ENCODE measurements at regions not wholly inside any gene's neighbourhood (a gene's known extent, or its start where the extent isn't known, plus 50 kb on each side); places are given as distances from the start of the nearest gene placed in this dataset.
A peak's percentile ranks its signal among the peaks of the same experiment; 100 is the strongest.

- no peak for DNase-seq (ENCODE audit: low read depth in 2 of 2)
Measured at GRCh38 chr12:14148489-14149270, 167.3 kb upstream of the GRIN2B start.

GRCh38 chr12:14153803-14154202 lies 172.4 kb upstream of the GRIN2B start:
- no peak for DNase-seq (ENCODE audit: low read depth in 2 of 2)

GRCh38 chr12:14156606-14157005 lies 175.2 kb upstream of the GRIN2B start:
- no peak for DNase-seq (ENCODE audit: low read depth in 2 of 2)

DNA sequence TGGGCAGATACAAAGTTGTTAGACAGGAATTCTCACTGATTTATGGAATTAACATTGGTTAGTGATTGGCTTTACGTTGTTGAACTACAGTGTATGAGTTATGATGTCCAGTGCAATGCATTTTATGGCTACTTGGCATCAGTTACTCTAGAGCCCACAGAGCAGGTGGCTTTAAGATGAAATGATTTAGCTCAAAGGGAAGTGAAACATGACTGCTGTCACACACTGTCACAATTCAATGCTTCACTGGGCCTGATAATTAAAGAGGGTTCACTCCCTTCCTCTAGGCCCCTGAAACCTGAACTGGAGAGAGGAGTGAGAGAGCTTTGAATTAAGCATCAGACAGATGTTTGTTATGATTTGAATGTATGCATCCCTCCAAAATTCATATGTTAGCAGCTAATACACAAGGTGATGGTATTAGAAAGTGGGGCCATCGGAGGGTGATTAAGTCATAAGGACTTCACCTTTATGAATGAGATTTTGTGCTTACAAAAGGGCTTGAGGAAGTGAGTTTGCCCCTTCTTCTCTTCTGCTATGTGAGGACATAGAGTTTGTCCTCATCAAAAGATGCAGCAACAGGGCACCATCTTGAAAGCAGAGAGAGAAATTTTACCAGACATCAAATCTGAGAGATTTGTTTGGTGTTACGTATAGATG lies 175.8 kb upstream of the GRIN2B start:
- DNase-seq (ENCODE audit: low read depth in 2 of 2): no peak

- no peak for DNase-seq (ENCODE audit: low read depth in 2 of 2)
Measured at GRCh38 chr12:14164266-14164665, 182.9 kb upstream of the GRIN2B start.

DNA sequence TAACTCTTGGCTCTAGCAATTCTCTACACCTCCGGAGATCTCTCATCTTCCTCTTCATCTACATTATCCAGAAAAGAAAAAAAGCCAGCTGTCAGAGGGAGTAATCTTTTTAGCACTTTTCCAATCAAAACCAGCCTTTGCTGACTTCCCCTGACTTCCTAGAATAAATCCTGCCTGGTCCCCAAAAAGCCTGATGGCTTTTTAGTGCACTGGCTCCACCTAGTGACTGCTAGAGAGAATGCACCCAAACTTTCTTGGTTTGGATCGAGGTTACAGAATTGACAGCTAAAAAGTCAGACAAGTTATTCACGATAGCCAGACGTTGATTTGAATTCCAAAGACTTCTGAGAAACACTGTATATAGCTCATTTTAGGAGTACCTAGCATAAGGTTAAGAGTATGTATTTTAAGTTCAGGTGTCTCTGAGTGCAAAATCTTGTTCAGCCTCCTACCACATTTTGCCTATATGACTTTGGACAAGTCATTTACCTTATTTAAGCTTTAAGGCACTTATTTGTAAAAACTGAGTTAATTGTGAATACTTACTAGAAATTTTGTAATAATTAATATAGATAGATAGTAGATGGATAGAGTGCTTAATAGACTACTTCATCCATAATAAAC lies 185.7 kb upstream of the GRIN2B start:
- peak in 1 of 2 experiments; percentile 35 for DNase-seq (ENCODE audit: low read depth in 2 of 2)

DNA sequence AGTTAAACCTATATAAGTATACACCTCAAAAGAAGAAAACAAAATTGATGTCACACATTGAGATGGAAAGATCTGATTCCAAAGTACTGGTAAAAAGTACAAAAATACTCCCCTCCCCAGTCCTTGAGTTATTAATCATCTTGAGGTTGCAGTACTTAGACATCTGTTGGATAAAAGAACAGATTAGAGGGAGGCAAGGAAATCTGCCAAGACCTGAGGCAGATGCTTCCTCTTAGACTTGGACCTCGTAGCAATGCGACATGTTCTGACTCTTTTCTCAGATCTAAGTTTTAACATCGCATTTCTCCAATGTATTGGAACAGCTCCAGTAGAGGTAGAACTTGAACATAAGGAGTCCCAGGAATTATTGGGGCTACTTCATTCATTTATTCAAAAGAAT lies 187.9 kb upstream of the GRIN2B start:
- no peak for DNase-seq (ENCODE audit: low read depth in 2 of 2)

DNA sequence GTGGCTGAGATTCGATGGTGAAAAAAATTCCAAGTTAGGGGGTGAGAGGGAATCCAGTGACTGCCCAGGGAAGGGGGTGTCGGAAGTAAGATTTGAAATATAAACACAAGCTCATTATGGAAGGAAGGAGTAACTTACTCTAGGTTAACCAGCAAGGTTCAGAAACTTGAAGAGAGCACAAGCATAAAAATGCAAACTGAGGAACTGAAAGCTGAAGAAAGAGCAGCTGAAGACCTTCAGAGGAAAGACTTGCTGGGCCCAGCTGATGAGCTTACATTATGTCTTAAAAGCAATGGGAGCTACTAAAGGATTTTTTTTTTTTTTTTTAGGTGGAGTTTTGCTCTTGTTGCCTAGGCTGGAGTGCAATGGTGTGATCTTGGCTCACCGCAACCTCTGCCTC lies 189.7 kb upstream of the GRIN2B start:
- DNase-seq (ENCODE audit: low read depth in 2 of 2): no peak

DNA sequence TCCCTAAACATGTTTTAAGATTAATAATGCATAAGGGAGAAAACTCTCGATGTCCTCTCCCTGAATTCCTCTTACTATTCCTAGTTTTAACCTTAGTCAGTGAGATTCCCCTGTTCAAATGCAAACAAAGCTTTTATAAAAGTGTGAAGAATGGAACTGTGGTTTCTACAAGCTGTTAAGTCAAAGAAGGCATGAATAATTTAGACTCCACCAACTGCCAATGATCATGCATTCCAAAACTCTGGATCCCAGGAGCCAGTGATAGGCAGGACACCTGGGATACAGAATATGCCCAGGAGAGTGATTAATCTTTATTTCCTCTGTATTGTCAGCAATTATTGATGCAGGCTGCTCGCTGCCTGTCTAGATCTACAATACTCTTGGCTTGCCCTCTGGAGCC lies 190.3 kb upstream of the ATF7IP start:
- DNase-seq (ENCODE audit: low read depth in 2 of 2): no peak

GRCh38 chr12:14185427-14186192 lies 179.9 kb upstream of the ATF7IP start:
- DNase-seq (ENCODE audit: low read depth in 2 of 2): peak in 1 of 2 experiments; percentile 18

DNA sequence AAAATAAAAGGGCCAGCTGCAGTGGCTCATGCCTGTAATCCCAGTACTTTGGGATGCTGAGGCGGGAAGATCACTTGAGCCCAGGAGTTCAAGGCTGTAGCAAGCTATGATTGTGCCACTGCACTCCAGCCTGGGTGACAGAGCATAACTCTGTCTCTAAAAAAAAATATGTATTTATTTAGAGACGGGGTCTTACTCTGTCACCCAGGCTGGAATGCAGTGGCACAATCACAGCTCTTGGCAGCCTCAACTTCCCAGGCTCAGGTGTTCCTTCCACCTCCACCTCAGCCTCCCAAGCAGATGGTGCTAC lies 179.3 kb upstream of the ATF7IP start:
- DNase-seq (ENCODE audit: low read depth in 2 of 2): no peak

- no peak for DNase-seq (ENCODE audit: low read depth in 2 of 2)
Measured at GRCh38 chr12:14187002-14187401, 178.5 kb upstream of the ATF7IP start.

DNA sequence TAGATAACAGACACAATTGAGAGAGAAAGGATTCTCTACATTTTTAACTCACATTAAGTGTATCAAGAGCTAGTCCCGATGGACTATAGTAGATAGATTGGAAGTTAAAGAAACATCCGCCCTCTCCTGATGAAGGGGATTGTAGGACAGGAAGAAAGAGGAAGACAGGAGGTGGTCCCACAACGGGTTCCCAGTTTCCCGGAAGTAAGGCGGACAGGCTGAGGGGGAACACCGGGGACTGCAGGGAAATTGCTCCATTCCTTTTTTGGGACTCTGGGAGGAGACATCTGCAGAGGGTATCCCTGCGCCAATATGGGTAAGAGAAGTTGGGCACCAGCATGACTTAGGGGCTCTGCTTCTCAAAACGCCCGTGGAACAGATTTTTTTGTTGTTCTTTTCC lies 177.5 kb upstream of the ATF7IP start:
- DNase-seq (ENCODE audit: low read depth in 2 of 2): no peak

DNA sequence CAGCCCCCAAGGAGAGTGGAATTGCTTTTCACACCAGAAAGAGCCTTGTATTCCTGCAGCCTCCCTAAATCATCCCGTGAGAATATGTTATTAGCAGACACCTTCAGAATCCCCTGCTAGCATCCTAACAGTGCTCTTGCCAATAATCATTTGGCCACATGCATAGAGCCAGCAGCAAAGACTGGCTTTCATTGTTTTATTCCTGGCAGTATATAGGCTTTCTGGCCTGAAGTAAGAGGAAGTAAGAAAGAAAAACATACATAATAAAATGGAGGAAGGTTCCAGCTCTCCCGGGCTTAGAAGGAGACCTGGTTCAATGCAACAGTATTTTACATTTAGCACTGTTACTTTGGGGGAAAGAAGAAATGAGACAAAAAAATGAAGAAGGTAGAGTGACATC lies 176.7 kb upstream of the ATF7IP start:
- no peak for DNase-seq (ENCODE audit: low read depth in 2 of 2)

DNA sequence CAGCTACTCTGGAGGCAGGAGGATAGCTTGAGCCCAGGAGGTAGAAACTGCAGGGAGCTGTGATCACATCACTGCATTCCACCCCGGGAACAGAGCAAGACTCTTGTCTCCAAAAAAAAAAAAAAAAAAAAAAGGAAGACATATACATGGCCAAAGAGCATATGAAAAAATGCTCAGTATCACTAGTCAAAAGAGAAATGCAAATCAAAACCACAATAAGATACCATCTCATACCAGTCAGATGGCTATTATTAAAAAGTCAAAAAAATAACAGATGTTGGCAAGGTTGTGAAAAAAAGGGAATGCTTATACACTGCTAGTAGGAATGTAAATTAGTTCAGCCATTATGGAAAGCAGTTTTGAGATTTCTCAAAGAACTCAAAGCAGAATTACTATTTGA lies 174.8 kb upstream of the ATF7IP start:
- DNase-seq (ENCODE audit: low read depth in 2 of 2): no peak

- DNase-seq (ENCODE audit: low read depth in 2 of 2): no peak
Measured at GRCh38 chr12:14191612-14192011, 173.9 kb upstream of the ATF7IP start.

DNA sequence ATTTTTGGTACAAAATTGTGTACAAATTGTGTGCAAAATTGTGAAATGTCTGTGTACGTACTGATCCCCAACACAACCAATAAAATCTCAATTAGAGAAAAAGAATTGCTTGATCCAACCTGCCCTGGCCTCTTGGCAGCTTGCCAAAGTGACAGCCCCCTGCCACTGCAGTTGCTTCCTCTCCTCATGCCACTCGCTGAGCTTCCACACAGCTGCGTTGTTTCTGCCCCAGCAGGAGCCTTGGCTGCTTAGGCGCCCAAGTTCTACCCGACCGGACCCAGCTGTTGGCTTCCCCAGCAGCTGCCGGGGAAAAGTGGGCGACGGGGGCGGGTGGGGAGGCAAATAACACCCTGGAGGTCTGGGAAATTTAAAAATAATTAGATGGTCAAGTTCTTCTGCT lies 171.8 kb upstream of the ATF7IP start:
- DNase-seq (ENCODE audit: low read depth in 2 of 2): no peak

DNA sequence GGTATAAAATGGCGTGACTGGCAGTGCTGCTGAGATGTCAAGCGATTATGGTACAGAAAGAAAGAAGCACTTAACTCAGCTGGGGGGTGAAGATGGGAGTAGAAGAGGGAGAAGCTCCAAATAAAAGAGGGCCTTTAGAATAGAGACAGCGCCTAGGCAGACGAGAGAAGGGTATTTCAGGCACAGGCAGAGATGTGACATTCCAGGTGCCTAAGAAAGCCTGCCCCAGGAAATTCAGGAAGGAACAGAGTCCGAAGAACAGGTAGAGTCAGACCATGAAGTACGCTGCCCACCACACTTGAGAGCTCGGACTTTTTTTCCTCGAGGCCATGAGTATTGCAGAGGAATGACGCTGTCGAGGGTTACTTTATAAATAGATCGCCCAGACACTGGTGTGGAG lies 170.9 kb upstream of the ATF7IP start:
- no peak for DNase-seq (ENCODE audit: low read depth in 2 of 2)

- DNase-seq (ENCODE audit: low read depth in 2 of 2): no peak
Measured at GRCh38 chr12:14199455-14200198, 165.9 kb upstream of the ATF7IP start.

GRCh38 chr12:14200598-14200997 lies 164.9 kb upstream of the ATF7IP start:
- no peak for DNase-seq (ENCODE audit: low read depth in 2 of 2)

DNA sequence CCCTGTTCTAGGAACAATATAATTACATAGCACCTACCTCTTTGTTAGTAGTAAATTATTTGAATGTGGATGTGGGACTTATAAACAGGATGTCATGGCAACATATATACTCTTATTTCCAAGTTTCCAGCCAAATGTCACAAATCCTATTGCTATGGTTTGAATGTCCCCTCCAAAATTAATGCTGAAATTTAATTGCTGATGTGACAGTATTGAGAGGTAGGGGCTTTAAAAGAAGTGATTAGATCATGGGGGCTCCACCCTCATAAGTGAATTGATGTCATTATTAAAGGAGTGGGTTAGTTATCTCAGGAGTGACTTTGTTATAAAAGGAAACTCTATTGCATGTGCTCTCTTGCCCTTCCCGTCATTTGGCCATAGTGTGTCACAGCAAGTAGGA lies 164.2 kb upstream of the ATF7IP start:
- DNase-seq (ENCODE audit: low read depth in 2 of 2): no peak
